ENCODE measurements at regions not wholly inside any gene's neighbourhood (a gene's known extent, or its start where the extent isn't known, plus 50 kb on each side); places are given as distances from the start of the nearest gene placed in this dataset.

GRCh38 chr18:1965016-1965415 lies 606.3 kb downstream of the METTL4 start:
- no peak for DNase-seq (ENCODE audit: insufficient read length, low spot score, missing footprints)
- no peaks in the 10 kb centered on the region for H3K27me3 ChIP-seq (ENCODE audit: insufficient read depth, low read length)

GRCh38 chr18:1965541-1965940 lies 605.8 kb downstream of the METTL4 start:
- TF ChIP-seq, protein P1, sequence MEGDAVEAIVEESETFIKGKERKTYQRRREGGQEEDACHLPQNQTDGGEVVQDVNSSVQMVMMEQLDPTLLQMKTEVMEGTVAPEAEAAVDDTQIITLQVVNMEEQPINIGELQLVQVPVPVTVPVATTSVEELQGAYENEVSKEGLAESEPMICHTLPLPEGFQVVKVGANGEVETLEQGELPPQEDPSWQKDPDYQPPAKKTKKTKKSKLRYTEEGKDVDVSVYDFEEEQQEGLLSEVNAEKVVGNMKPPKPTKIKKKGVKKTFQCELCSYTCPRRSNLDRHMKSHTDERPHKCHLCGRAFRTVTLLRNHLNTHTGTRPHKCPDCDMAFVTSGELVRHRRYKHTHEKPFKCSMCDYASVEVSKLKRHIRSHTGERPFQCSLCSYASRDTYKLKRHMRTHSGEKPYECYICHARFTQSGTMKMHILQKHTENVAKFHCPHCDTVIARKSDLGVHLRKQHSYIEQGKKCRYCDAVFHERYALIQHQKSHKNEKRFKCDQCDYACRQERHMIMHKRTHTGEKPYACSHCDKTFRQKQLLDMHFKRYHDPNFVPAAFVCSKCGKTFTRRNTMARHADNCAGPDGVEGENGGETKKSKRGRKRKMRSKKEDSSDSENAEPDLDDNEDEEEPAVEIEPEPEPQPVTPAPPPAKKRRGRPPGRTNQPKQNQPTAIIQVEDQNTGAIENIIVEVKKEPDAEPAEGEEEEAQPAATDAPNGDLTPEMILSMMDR (IDR thresholded peaks at IDR 0.05; ENCODE audit: extremely low read depth, low read depth, low read length): no peak

More at GRCh38 chr18:1965016-1965415, 606.3 kb downstream of the METTL4 start:
- H2AFZ ChIP-seq (ENCODE audit: low read length): no peak overlapping the region
- no peaks in the 10 kb centered on the region for H3K79me2 ChIP-seq (ENCODE audit: insufficient read depth, low read length)
- H3K36me3 ChIP-seq (ENCODE audit: insufficient read depth, low read length): no peaks in the 10 kb centered on the region
- H3K4me1 ChIP-seq (ENCODE audit: insufficient read depth, low read length): no peaks in the 10 kb centered on the region
- no peaks in the 10 kb centered on the region for H4K20me1 ChIP-seq (ENCODE audit: insufficient read depth, low read length)
- H3K4me2 ChIP-seq (ENCODE audit: insufficient read depth, low read length): no peak overlapping the region
- H3K4me3 ChIP-seq (ENCODE audit: insufficient read depth, low read length): no peak overlapping the region
- H3K27ac ChIP-seq (ENCODE audit: low read depth, low read length): no peak overlapping the region
- H3K9me3 ChIP-seq (ENCODE audit: low read depth, low read length): no peaks in the 10 kb centered on the region
- TF ChIP-seq, protein P1 (IDR thresholded peaks at IDR 0.05; ENCODE audit: extremely low read depth, low read depth, low read length): no peak

GRCh38 chr18:1968801-1969498 lies 602.4 kb downstream of the METTL4 start:
- TF ChIP-seq, protein P1 (IDR thresholded peaks at IDR 0.05; ENCODE audit: extremely low read depth, low read depth, low read length): no peak
- no peak overlapping the region for H3K27ac ChIP-seq (ENCODE audit: low read depth, low read length)
- H3K4me1 ChIP-seq (ENCODE audit: insufficient read depth, low read length): no peaks in the 10 kb centered on the region

More at GRCh38 chr18:1965541-1965940, 605.8 kb downstream of the METTL4 start:
- no peaks in the 10 kb centered on the region for H3K27me3 ChIP-seq (ENCODE audit: insufficient read depth, low read length)
- no peak for DNase-seq (ENCODE audit: insufficient read length, low spot score, missing footprints)
- no peaks in the 10 kb centered on the region for H4K20me1 ChIP-seq (ENCODE audit: insufficient read depth, low read length)
- H3K27ac ChIP-seq (ENCODE audit: low read depth, low read length): no peak overlapping the region
- H3K79me2 ChIP-seq (ENCODE audit: insufficient read depth, low read length): no peaks in the 10 kb centered on the region
- H3K4me1 ChIP-seq (ENCODE audit: insufficient read depth, low read length): no peaks in the 10 kb centered on the region
- H3K9me3 ChIP-seq (ENCODE audit: low read depth, low read length): no peaks in the 10 kb centered on the region
- no peak overlapping the region for H3K4me2 ChIP-seq (ENCODE audit: insufficient read depth, low read length)
- no peaks in the 10 kb centered on the region for H3K36me3 ChIP-seq (ENCODE audit: insufficient read depth, low read length)
- no peak overlapping the region for H2AFZ ChIP-seq (ENCODE audit: low read length)
- H3K4me3 ChIP-seq (ENCODE audit: insufficient read depth, low read length): no peak overlapping the region

DNA sequence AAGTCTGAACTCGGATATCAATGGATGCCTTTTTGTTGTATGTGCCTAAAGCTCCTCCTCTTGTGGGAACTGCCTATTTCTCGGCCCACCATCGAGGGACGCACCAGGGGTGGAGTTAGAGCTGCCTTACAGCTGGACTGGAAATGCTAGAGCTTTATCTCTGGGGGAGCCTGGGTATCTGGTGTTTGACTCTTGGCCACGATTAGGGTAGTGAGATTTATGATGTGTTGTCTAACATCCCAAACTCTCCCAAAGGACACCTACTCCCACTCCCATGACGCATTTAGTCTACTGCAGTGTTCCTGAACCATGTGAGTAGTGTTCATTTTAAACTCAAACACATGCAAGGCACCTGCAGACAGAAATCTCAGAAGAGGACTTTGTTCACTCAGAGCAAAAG lies 594.8 kb downstream of the METTL4 start:
- Histone ChIP-seq H3K36me3 (ENCODE audit: insufficient read depth, low read length) (no peaks in the 10 kb centered on the region), H3K79me2 (ENCODE audit: insufficient read depth, low read length) (no peaks in the 10 kb centered on the region), H3K27me3 (ENCODE audit: insufficient read depth, low read length) (no peaks in the 10 kb centered on the region), H3K4me2 (ENCODE audit: insufficient read depth, low read length) (no peak overlapping the region), H3K4me3 (ENCODE audit: insufficient read depth, low read length) (no peak overlapping the region), H3K9me3 (ENCODE audit: low read depth, low read length) (no peaks in the 10 kb centered on the region), H2AFZ (ENCODE audit: low read length) (no peak overlapping the region), H4K20me1 (ENCODE audit: insufficient read depth, low read length) (no peaks in the 10 kb centered on the region), H3K4me1 (ENCODE audit: insufficient read depth, low read length) (no peaks in the 10 kb centered on the region), H3K27ac (ENCODE audit: low read depth, low read length) (no peak overlapping the region)
- TF ChIP-seq, protein P1 (IDR thresholded peaks at IDR 0.05; ENCODE audit: extremely low read depth, low read depth, low read length): no peak
- DNase-seq (ENCODE audit: insufficient read length, low spot score, missing footprints): no peak

More at GRCh38 chr18:1968801-1969498, 602.4 kb downstream of the METTL4 start:
- Histone ChIP-seq H3K9me3 (ENCODE audit: low read depth, low read length) (no peaks in the 10 kb centered on the region), H3K79me2 (ENCODE audit: insufficient read depth, low read length) (no peaks in the 10 kb centered on the region), H3K36me3 (ENCODE audit: insufficient read depth, low read length) (no peaks in the 10 kb centered on the region), H4K20me1 (ENCODE audit: insufficient read depth, low read length) (no peaks in the 10 kb centered on the region), H3K4me3 (ENCODE audit: insufficient read depth, low read length) (no peak overlapping the region), H2AFZ (ENCODE audit: low read length) (no peak overlapping the region), H3K4me2 (ENCODE audit: insufficient read depth, low read length) (no peak overlapping the region), H3K27me3 (ENCODE audit: insufficient read depth, low read length) (no peaks in the 10 kb centered on the region)
- DNase-seq (ENCODE audit: insufficient read length, low spot score, missing footprints): no peak

Data from osteoblast (primary cell).